ENCODE measurements at regions not wholly inside any gene's neighbourhood (a gene's known extent, or its start where the extent isn't known, plus 50 kb on each side); places are given as distances from the start of the nearest gene placed in this dataset.
"Not testable (repeated sequence)": the region's sequence is repeated elsewhere in the genome, so short reads cannot be mapped to it uniquely, and the experiment has no call there.

GRCh38 chr1:104266612-104267011 lies 516.9 kb downstream of the AMY1C start:
- H3K36me3 Mint-ChIP-seq (ENCODE audit: insufficient read depth in 1 of 3, low read depth in 3 of 3) = peaks cover 4 to 7% (median 4%) of the 10 kb centered on the region in 3 experiments; a peak in 6 of 7 replicates
- Histone ChIP-seq H3K23me2 (ENCODE audit: insufficient read length, low read depth, low read length, poor library complexity, severe bottlenecking) (no peaks in the 10 kb centered on the region), H2AK5ac (ENCODE audit: insufficient read length, low read length) (no peak overlapping the region), H4K20me1 (ENCODE audit: control insufficient read depth, insufficient read depth, insufficient read length) (no peaks in the 10 kb centered on the region), H2BK20ac (ENCODE audit: low read depth, low read length, poor library complexity, severe bottlenecking) (no peak overlapping the region), H4K8ac (replicated peaks; ENCODE audit: insufficient read length, low read depth, low read length) (no peak overlapping the region), H3K4me2 (ENCODE audit: insufficient read depth, insufficient read length, low read length) (no peak overlapping the region), H3K79me1 (ENCODE audit: insufficient read depth, low read depth, low read length, poor library complexity, severe bottlenecking) (no peaks in the 10 kb centered on the region), H3K23ac (ENCODE audit: insufficient read length, low read depth, low read length) (no peak overlapping the region), H2BK12ac (ENCODE audit: insufficient read length, low read depth, low read length) (no peak overlapping the region), H3K9me3 (ENCODE audit: control insufficient read depth, low read depth, low read length) (no peaks in the 10 kb centered on the region), H2BK120ac (ENCODE audit: low read depth, low read length, poor library complexity, severe bottlenecking) (no peak overlapping the region), H3K18ac (ENCODE audit: insufficient read length, low read depth, low read length) (no peak overlapping the region), H4K5ac (ENCODE audit: insufficient read length, low read depth, low read length) (no peak overlapping the region), H3K27ac (ENCODE audit: insufficient read length, low read depth, low read length) (no peak overlapping the region), H4K91ac (ENCODE audit: insufficient read length, low read depth, low read length) (no peak overlapping the region), H2AFZ (ENCODE audit: low read length) (no peak overlapping the region), H3T11ph (ENCODE audit: low read length) (no peak overlapping the region), H3K4ac (ENCODE audit: low read depth, low read length) (no peak overlapping the region), H3K9ac (ENCODE audit: extremely low read depth, insufficient read length, low read length) (no peak overlapping the region), H3K27me3 (ENCODE audit: insufficient read depth, low read length) (no peaks in the 10 kb centered on the region), H2BK15ac (ENCODE audit: low read depth, low read length) (no peak overlapping the region), H2BK5ac (ENCODE audit: insufficient read length, low read length) (no peak overlapping the region), H3K14ac (ENCODE audit: insufficient read depth, low read length) (no peak overlapping the region), H3K79me2 (ENCODE audit: insufficient read depth, low read length) (no peaks in the 10 kb centered on the region), H3K56ac (ENCODE audit: insufficient read length, low read depth, low read length) (no peak overlapping the region), H3K4me1 (ENCODE audit: insufficient read depth, low read length) (no peaks in the 10 kb centered on the region)
- TF ChIP-seq CTCF (conservative IDR thresholded peaks at IDR 0.05) = no peak
- WGBS (ENCODE audit: extremely low coverage, insufficient read length, low lambda C conversion rate) = no CpG with 5 or more reads among the region's 1 CpG
- H3K9me3 Mint-ChIP-seq = peaks cover 6% of the 10 kb centered on the region in 2 experiments
- peaks cover 1% of the 10 kb centered on the region; the same call in 1 of the 2 replicates for H3K27me3 Mint-ChIP-seq (ENCODE audit: low read depth)
- no peak overlapping the region for H3K4me3 Mint-ChIP-seq
- H3K4me1 Mint-ChIP-seq = no peaks in the 10 kb centered on the region
- DNase-seq = no peak
- H3K27ac Mint-ChIP-seq = no peak overlapping the region

- not testable (repeated sequence) for H3K4me3 Mint-ChIP-seq; H2BK12ac ChIP-seq (ENCODE audit: insufficient read length, low read depth, low read length); H3K4me2 ChIP-seq (ENCODE audit: insufficient read depth, insufficient read length, low read length); H2AK5ac ChIP-seq (ENCODE audit: insufficient read length, low read length); H3K9ac ChIP-seq (ENCODE audit: extremely low read depth, insufficient read length, low read length); H3K4me1 Mint-ChIP-seq; H4K91ac ChIP-seq (ENCODE audit: insufficient read length, low read depth, low read length); H3K36me3 Mint-ChIP-seq (ENCODE audit: insufficient read depth in 1 of 3, low read depth in 3 of 3); H4K8ac ChIP-seq (replicated peaks; ENCODE audit: insufficient read length, low read depth, low read length); DNase-seq; H3K27me3 ChIP-seq (ENCODE audit: insufficient read depth, low read length); H3K27me3 Mint-ChIP-seq (ENCODE audit: low read depth); H3K14ac ChIP-seq (ENCODE audit: insufficient read depth, low read length); H2BK20ac ChIP-seq (ENCODE audit: low read depth, low read length, poor library complexity, severe bottlenecking); H3K18ac ChIP-seq (ENCODE audit: insufficient read length, low read depth, low read length); H3K79me1 ChIP-seq (ENCODE audit: insufficient read depth, low read depth, low read length, poor library complexity, severe bottlenecking); H3K9me3 ChIP-seq (ENCODE audit: control insufficient read depth, low read depth, low read length); H3K27ac Mint-ChIP-seq; H3K23ac ChIP-seq (ENCODE audit: insufficient read length, low read depth, low read length); H2AFZ ChIP-seq (ENCODE audit: low read length); H4K5ac ChIP-seq (ENCODE audit: insufficient read length, low read depth, low read length); H4K20me1 ChIP-seq (ENCODE audit: control insufficient read depth, insufficient read depth, insufficient read length); H2BK15ac ChIP-seq (ENCODE audit: low read depth, low read length); H3K56ac ChIP-seq (ENCODE audit: insufficient read length, low read depth, low read length); H3K4ac ChIP-seq (ENCODE audit: low read depth, low read length); H3K79me2 ChIP-seq (ENCODE audit: insufficient read depth, low read length); H3T11ph ChIP-seq (ENCODE audit: low read length); H3K9me3 Mint-ChIP-seq; H3K4me1 ChIP-seq (ENCODE audit: insufficient read depth, low read length); H3K27ac ChIP-seq (ENCODE audit: insufficient read length, low read depth, low read length); H3K23me2 ChIP-seq (ENCODE audit: insufficient read length, low read depth, low read length, poor library complexity, severe bottlenecking); H2BK120ac ChIP-seq (ENCODE audit: low read depth, low read length, poor library complexity, severe bottlenecking); H2BK5ac ChIP-seq (ENCODE audit: insufficient read length, low read length)
- no CpG with 5 or more reads among the region's 4 CpGs for WGBS (ENCODE audit: extremely low coverage, insufficient read length, low lambda C conversion rate)
Measured at GRCh38 chr1:104288322-104288721, 538.6 kb downstream of the AMY1C start.

Measured in H9 (cell line).